Activated T-helper 9 cell treated with anti-CD3 and anti-CD28 coated beads, Interleukin-2, amount 50 U/mL, for 16 hours (primary cell): ENCODE measurements at regions not wholly inside any gene's neighbourhood (a gene's known extent, or its start where the extent isn't known, plus 50 kb on each side); places are given as distances from the start of the nearest gene placed in this dataset.
"Not testable (repeated sequence)": the region's sequence is repeated elsewhere in the genome, so short reads cannot be mapped to it uniquely, and the experiment has no call there.

ENCODE experiments used
- DNase-seq: peaks from one replicate; pipeline ENCODE4 v3.0.0-alpha.2; 2020; ENCODE audit warnings: low read depth

DNA sequence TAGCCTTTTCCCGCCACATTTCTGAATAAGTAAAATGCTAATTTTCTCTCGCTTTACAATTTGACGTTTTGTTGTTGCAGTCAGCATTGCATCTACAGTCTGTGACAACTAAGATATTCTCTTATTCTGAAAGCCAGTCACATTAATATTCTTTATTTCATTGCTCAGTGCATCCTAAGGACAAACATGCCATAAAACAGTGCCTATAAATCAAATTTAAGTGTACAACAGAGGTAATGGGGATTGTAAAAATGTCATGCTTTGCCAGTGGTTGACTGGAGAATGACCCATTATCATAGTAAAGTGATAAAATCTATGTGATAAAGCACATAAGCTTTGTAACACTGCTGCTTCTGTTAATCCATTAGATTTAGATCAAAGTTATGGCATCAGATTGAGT, 1850.0 kb upstream of the ACO1 start:
- DNase-seq: no peak

DNA sequence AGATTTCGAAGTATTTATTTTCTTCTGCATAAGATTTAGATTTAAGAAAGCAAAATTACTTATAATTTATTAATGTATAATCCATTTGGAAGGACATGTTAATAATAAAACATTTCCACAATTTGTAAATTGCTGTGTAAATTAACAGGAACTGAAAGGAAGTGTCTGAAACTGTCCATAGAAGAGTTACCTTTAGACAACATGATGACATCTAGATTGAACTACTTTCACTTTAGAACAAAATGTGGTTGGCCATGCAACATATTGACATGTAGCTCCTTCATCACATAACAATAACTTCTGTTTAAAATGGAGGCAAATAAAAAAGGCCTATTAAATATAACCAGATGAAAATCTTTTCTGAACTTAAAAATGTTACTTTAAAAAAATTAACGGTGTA, 1849.5 kb upstream of the ACO1 start:
- DNase-seq: no peak

DNA sequence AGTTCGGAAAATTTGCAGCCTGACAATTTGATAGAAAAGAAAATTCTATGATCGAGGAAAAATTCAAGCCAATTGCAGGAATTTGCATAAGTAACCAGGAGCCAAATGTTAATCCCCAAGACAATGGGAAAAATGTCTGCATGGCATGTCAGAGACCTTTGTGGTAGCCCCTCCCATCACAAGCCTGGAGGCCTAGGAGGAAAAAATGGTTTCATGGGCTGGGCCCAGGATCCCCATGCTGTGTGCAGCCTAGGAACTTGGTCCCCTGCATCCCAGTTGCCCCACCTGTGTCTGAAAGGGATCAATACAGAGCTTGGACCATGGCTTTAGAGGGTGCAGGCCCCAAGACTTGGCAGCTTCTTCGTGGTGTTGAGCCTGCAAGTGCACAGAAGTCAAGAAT, 1847.9 kb upstream of the ACO1 start:
- DNase-seq: no peak

DNA sequence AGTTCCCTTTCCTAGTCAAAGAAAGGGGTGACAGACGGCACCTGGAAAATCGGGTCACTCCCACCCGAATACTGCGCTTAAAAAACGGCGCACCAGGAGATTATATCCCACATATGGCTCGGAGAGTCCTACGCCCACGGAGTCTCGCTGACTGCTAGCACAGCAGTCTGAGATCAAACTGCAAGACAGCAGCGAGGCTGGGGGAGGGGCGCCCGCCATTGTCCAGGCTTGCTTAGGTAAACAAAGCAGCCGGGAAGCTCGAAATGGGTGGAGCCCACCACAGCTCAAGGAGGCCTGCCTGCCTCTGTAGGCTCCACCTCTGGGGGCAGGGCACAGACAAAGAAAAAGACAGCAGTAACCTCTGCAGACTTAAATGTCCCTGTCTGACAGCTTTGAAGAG, 1844.7 kb upstream of the ACO1 start:
- not testable (repeated sequence) for DNase-seq

DNA sequence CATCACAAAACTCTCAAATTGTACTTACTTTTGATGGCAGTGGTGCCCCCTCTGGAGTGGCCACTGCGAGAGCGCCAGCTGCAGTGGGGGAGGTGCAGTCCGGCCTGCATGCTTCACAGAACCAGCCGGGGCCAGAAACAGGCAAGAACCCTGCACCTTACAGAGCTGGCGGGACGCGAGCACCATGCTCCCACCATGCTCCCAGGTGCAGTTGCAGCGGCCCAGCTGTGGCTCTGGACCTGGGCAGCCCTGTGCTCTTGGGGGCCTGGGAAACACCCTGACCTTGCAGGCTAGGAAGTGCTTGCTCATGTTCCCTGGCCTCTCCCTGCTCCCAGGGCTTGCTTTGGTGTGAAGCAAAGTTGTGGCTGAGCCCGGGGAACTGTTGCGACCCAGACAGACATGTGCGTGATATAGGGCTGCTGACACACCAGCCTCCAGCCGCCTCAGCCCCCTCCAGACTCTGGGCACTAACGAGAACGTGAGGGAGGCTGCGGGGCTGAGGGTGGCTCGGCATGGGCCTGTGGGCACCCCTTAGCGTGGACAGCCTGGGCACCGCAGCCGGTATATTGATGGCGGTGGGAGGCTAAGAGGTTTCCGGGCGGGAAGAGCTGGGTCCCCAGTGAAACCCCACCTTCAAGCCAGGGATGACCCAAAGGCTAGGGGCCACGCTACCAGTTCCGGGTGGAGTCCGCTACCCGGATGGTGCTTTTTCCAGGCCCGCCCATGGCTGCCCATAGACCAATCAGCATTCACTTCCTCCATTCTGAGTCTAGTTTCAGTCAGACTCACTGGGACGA, 1809.9 kb upstream of the ACO1 start:
- no peak for DNase-seq

DNA sequence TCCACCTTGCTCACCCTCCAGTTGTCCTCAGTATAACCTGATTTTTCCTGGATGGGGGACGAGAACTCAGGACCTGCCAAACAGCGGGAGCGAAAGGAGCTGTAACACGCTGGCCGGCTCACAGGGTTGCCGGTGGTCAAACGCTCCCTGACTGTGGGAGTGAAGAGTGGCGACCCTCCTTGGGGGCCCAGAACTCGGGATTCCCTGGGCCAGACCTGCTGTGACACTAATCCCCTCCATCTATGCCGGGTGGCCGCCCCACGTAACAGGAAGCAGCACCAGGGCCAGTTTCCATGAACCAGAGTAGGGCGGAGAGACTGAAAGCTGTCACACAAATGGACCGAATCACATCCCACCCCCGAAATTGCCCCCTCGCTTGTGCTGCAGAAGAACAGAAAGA, 1809.2 kb upstream of the ACO1 start:
- DNase-seq: no peak

DNA sequence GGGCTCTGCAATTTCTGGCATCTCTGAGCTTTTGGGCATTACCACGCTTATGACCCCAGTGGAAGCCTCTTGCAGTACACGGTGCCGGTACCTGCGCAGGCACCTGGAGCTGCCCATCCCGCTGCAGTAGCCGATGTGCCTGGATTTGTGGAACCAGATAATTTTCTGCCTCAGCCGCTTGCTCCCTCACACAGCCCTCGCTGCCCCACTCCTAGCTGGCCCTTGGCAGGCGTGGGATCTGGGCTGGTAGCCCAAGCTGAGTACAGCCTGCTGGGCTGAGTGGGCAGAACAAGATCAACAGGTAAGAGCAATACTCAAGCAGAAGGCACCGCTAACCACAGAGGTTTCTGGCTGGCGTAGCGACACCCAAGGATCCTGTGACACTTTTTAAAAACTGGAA, 1808.8 kb upstream of the ACO1 start:
- DNase-seq: no peak

DNA sequence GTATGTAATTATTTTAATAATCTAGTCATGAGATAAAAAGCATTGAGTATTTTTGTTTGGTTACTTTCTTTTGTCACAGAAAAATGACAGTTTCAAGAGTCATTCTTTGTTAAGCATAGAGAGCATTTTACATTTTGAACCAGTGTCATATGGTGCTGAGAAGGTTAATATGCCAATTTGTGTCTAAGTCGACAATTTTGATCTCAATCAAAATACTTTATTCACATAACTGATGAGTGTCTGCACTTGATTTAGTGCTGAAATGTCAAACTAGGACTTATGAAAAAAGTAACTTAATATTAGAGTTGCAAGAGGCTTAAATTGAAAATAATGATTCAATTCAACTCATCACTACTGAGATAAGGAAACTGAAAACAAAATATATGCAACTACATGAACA, 1804.6 kb upstream of the ACO1 start:
- no peak for DNase-seq

DNA sequence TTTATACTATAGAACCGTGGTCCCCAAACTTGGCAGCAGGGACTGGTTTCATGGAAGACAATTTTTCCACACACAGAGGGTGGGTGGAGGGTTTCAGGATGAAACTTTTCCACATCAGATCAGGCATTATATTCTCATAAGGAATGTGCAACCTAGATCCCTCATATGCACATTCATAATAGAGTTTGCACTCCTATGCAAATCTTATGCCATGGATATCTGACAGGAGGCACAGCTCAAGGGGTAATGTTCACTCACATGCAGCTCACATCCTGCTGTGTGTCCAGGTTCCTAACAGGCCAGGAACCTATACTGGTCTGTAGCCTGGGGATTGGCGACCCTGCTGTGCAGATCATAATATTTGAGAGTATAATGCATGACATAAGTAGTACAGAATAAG, 1802.2 kb upstream of the ACO1 start:
- no peak for DNase-seq

DNA sequence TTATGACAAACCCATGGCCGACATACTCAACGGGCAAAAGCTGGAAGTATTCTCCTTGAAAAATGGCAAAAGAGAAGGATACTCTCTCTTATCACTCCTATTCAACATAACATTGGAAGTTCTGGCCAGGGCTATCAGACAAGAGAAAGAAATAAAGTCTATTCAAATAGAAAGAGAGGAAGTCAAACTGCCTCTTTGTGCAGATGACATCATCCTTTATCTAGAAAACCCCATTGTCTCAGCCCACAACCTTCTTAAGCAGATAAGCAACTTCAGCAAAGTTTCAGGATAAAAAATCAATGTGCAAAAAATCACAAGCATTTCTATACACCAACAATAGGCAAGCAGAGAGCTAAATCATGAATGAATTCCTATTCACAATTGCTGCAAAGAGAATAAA, 1799.9 kb upstream of the ACO1 start:
- DNase-seq: no peak

DNA sequence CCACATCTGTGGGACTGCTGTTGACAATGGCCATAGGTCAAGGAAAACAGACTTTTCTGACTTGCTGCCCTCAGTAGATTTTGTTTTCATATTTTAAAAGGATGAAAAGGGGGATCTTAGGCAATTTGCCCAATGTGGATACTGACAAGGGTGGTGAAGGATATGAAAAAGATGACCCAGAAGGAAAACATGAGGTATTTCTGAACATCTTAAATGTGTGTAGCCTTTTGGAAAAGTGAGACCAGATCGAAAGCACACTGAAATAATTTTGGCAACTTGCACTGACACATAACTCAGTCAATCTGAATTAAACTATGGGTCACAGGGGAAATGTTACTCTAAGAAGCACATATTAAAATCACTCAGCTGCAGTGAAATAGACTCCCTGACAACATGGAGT, 1793.0 kb upstream of the ACO1 start:
- no peak for DNase-seq

DNA sequence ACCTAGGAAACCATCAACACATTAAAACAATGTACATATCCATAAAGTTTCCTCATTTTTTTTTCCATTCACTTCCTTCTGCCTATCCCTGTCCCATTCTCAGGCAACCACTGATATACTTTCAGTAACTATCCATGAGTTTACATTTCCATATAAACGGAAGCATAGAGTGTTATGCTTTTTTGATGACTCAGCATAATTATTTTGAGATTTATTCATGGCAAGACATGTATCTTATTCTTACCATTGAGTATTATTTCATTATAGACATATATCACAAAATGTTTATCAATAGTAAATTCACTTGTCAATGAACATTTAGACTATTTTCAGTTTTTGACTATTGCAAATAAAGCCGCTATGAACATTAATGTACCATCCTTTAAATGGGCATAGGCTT, 1786.8 kb upstream of the ACO1 start:
- no peak for DNase-seq

DNA sequence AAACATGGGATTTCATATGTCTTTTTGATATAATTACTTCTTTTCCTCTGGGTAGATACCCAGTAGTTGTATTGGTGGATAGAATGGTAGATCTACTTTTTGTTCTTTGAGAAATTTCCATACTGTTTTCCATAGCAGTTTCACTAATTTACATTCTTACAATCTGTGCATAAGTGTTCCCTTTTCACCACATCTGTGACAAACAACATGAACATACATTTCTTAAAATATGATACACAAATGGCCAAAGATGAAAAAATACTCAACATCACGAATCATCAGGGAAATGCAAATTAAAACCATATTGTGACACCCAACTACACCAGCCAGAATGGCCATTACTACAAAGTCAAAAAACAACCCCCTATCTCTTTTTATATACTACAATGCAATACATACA, 1778.5 kb upstream of the ACO1 start:
- DNase-seq: no peak

DNA sequence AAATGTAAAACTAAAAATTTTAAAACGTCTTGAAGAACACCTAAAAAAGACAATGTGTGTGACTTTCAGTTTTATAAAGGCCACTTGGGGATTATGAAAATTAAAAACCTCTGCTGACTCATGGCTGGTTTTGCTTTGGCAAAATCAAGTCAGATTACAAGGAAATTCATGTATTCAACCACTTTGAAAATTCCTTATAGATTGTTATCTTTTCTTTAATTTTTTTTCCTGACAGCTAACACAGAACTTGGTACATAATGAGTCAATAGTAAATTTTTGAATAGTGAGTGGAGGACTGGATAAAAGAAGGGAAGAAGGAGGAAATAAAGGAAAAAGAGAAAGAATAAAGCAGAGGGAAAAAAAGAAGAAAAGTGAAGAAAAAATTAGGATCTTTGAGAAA, 1774.7 kb upstream of the ACO1 start:
- DNase-seq: no peak

DNA sequence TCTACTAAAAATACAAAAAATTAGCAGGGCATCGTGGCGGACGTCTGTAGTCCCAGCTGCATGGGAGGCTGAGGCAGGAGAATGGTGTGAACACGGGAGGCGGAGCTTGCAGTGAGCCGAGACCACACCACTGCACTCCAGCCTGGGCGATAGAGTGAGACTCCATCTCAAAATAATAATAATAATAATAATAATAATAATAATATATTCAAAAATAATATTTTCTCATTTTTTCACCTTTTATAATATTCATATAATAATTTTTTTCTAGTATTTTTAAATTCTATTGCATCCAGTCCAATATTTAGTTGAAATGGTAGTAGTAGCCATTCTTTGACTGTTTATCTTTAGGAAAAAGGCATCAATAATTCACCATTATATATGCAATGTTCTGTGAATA, 1767.7 kb upstream of the ACO1 start:
- not testable (repeated sequence) for DNase-seq

DNA sequence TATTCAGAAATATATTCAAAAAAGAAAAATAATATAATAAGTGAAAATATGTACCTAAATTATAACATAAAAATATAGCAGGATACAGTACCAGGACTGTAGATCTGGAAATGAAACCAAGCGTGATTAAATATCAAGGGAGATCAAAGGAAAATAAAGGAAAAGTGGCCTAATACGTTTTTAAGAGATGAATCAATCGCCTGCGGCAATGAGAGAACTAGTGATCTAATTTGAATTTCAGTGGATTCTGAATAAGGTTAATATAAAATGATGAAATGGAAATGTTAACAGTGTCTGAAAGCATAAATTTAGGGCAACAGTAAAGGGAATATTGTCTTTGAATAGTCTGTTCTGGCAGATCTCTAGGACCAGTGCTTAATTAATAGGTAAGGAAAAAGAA, 1761.9 kb upstream of the ACO1 start:
- DNase-seq: no peak

DNA sequence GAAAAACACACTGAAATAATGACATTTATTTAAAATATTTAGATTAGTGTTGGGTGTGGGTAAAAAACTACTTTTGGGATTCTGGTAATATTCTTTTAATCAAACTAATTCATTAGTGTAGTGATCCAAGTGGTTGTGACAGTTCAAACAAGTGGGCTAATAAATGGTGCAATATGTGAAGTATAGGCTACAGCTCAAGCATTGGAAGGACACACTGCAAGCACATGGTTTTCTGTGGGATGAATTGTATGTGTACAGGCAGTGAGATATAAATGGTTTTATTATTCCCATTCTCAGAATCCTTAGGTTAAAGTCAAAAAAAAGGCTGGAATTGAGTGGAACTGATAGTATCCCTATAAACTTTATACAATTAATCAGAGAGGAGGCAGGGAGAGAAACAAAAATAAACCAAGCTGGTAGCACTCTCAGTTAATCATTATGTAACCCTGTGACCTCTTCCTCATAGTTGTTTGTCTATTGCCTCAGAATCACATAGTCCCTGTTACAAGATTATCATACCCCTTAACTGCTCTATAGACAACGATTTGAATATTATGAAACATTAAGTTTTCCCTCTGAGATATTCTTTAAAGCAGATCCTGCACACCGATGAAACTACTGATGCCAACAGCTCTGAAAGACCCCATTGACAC, 1755.4 kb upstream of the ACO1 start:
- DNase-seq: no peak

DNA sequence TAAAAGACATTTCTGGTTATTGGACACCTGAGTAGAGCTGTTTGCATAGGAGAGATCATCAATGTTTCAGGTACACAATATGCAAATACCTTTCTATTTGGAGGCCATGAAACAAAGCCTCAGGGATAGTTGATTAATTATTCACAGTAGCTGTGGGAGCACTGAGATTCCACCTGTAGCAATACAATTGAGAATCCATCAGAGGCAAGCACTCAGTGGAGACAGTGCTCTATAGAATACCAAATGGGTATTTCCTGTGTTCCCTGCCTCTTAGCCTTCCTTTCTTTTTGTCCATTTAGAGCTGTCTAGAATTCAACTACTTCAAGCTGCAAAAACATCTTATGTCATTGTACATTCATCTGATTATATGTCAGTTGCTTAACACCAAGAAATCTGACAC, 1754.0 kb upstream of the ACO1 start:
- DNase-seq: no peak

DNA sequence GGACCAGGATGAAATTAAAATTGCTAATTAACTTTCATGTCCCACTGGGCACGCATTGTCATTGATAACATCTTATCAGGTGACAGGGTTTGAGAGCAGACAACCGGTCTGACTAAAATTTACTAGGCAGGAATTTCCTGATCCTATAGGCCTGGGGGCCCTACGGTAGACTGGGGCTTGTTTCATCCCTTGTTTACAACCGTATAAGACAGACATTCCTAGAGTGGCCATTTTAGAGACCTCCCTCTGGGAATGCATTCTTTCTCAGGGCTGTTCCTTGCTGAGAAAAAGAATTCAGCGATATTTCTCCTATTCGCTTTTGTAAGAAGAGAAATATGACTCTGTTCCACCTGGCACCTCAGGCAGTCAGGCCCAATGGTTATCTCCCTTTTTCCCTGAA, 1737.8 kb upstream of the ACO1 start:
- not testable (repeated sequence) for DNase-seq

DNA sequence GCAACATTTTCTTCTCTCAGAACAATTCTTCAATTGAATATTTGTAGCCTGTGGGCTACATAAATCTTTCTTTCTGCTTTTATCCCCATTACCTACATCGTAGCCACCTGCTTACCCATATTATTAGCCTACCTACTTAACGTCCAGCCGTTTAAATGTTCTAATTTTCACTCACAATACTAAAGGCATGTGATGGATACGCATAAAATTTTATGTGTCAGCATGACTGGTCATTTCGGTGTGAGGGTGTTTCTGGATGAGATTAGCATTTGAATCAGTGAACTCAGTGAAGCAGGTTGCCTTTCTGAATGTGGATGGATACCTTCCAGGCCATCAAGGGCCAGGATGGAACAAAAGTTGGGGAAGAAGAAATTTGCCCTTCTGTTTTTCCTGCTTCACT, 1722.5 kb upstream of the ACO1 start:
- no peak for DNase-seq

DNA sequence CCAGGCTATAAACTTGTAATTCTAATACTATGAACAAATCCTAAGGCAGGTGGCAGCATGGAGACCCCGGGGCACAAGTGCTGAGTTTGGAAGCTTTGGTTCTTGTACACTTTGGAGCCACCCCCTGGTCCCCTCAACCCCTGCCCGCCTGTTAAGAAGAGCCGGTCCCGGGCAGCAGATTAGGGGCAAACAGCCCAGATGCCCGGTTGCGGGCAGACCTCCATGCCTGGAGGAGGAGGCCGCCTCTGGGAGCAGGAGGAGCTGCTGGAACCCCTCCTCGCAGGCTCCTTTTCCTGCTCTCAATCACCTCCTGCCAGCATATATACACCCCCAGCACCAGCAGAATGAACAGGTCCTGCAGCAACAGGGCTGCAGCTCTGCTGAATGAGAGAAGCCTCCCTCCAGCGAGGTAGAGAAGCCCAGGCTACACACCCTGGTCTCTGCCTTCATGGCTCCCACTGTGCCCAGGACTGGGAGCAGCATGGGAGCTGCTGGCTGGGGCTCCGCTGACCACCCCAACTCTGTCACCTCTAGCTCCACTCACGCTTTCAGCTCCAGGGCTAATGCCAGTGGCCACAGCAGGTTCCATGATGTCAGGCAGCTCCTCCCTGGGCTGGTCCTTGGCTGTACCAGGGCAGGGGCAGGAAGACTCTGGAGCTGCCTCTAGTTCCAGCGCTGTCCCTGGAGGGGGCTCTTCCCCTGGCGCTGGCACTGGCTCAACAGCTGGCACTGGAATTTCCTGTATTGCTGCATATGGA, 1713.5 kb upstream of the ACO1 start:
- no peak for DNase-seq

DNA sequence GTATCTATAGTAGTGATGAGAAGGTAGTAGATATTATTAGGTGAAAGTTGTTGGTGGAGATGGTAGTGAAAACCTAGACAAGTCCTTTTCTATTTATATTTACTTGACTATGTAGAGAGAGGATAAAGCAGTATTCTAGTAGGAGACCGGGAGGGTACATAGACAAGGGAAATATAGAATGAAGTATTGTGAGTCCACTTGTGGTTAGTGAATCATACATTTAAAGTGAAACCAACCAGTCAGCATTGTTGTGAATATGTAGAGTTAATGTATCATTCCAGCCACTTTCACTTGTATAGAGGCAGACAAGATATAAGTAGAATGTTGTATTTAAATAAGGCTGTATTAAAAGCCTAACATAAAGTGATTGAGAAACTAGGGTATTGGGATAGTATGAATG, 1711.3 kb upstream of the ACO1 start:
- no peak for DNase-seq

DNA sequence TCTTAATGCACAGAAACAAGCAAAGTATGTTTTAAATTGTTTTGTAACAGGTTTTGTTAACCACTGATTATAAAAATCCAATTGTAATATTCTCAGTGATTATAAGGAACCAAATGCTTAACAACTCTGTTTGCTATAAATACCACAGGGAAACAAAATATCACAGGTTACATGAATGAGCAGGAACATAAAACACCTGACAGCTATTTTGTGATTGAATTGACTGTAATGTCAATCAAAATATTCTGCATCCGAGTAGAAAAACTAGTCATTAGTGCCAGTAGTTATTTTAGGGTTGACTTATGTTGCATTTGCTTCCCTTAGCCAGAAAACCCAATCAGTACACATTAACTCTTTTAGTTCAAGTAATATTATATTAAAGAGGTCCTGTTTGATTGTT, 1707.8 kb upstream of the ACO1 start:
- no peak for DNase-seq
